H9 (cell line): ENCODE measurements at regions not wholly inside any gene's neighbourhood (a gene's known extent, or its start where the extent isn't known, plus 50 kb on each side); places are given as distances from the start of the nearest gene placed in this dataset.

Experiments used
- DNase-seq: peaks from one replicate; pipeline ENCODE4 v3.0.0-alpha.2; 2017
- H2AFZ ChIP-seq: one replicate; pipeline ENCODE4 v1.6.1; 2013; ENCODE audit warnings: mild to moderate bottlenecking, low read length, control low read depth, moderate library complexity
- H2AK5ac ChIP-seq: 2 replicates; pipeline ENCODE4 v1.6.1; 2013; ENCODE audit warnings: low read length, control low read depth, mixed read lengths; ENCODE audit not compliant: insufficient read length
- H2BK120ac ChIP-seq: one replicate; pipeline ENCODE4 v1.6.1; 2013; ENCODE audit warnings: low read depth, mild to moderate bottlenecking, low read length, control low read depth, inconsistent platforms; ENCODE audit not compliant: poor library complexity, severe bottlenecking
- H2BK12ac ChIP-seq: 2 replicates; pipeline ENCODE4 v1.6.1; 2013; ENCODE audit warnings: low read length, control low read depth, mixed read lengths, low read depth; ENCODE audit not compliant: insufficient read length
- H2BK15ac ChIP-seq: 2 replicates; pipeline ENCODE4 v1.6.1; 2013; ENCODE audit warnings: low read depth, low read length, control low read depth
- H2BK20ac ChIP-seq: one replicate; pipeline ENCODE4 v1.6.1; 2013; ENCODE audit warnings: low read depth, mild to moderate bottlenecking, low read length, control low read depth, inconsistent platforms; ENCODE audit not compliant: poor library complexity, severe bottlenecking
- H2BK5ac ChIP-seq: 2 replicates; pipeline ENCODE4 v1.6.1; 2013; ENCODE audit warnings: low read length, control low read depth, mixed read lengths; ENCODE audit not compliant: insufficient read length
- H3K14ac ChIP-seq: 2 replicates; pipeline ENCODE4 v1.6.1; 2013; ENCODE audit warnings: low read length, control low read depth; ENCODE audit not compliant: insufficient read depth
- H3K18ac ChIP-seq: 2 replicates; pipeline ENCODE4 v1.6.1; 2013; ENCODE audit warnings: low read depth, mild to moderate bottlenecking, mixed read lengths, low read length, control low read depth; ENCODE audit not compliant: insufficient read length
- H3K23ac ChIP-seq: 2 replicates; pipeline ENCODE4 v1.6.1; 2013; ENCODE audit warnings: low read length, control low read depth, mixed read lengths, low read depth; ENCODE audit not compliant: insufficient read length
- H3K23me2 ChIP-seq: 2 replicates; pipeline ENCODE4 v1.6.1; 2013; ENCODE audit warnings: low read depth, mild to moderate bottlenecking, mixed read lengths, low read length, control low read depth; ENCODE audit not compliant: insufficient read length, poor library complexity, severe bottlenecking
- H3K27ac ChIP-seq: 2 replicates; pipeline ENCODE4 v1.5.1; 2013; ENCODE audit warnings: low read length, control low read depth, mixed read lengths, low read depth; ENCODE audit not compliant: insufficient read length
- H3K27me3 ChIP-seq: 2 replicates; pipeline ENCODE4 v1.6.1; 2013; ENCODE audit warnings: low read length, control low read depth, inconsistent platforms; ENCODE audit not compliant: insufficient read depth
- H3K4ac ChIP-seq: 2 replicates; pipeline ENCODE4 v1.6.1; 2013; ENCODE audit warnings: low read depth, mild to moderate bottlenecking, control low read depth, inconsistent platforms, low read length, moderate library complexity
- H3K4me1 ChIP-seq: 2 replicates; pipeline ENCODE4 v1.6.1; 2013; ENCODE audit warnings: low read length, control low read depth, inconsistent platforms; ENCODE audit not compliant: insufficient read depth
- H3K4me2 ChIP-seq: 2 replicates; pipeline ENCODE4 v1.6.1; 2013; ENCODE audit warnings: low read length, control low read depth, mixed read lengths; ENCODE audit not compliant: insufficient read length, insufficient read depth
- H3K56ac ChIP-seq: 2 replicates; pipeline ENCODE4 v1.6.1; 2013; ENCODE audit warnings: low read depth, mild to moderate bottlenecking, mixed read lengths, low read length, control low read depth; ENCODE audit not compliant: insufficient read length
- H3K79me1 ChIP-seq: 2 replicates; pipeline ENCODE4 v1.6.1; 2013; ENCODE audit warnings: low read depth, mild to moderate bottlenecking, moderate library complexity, low read length, control low read depth, inconsistent platforms; ENCODE audit not compliant: insufficient read depth, poor library complexity, severe bottlenecking
- H3K79me2 ChIP-seq: 2 replicates; pipeline ENCODE4 v1.6.1; 2013; ENCODE audit warnings: low read length, control low read depth, inconsistent platforms; ENCODE audit not compliant: insufficient read depth
- H3K9ac ChIP-seq: 2 replicates; pipeline ENCODE4 v1.6.1; 2013; ENCODE audit warnings: low read length, control low read depth, mixed read lengths; ENCODE audit not compliant: insufficient read length; ENCODE audit errors: extremely low read depth
- H3K9me3 ChIP-seq: one replicate; pipeline ENCODE4 v1.6.1; 2013; ENCODE audit warnings: low read depth, low read length, inconsistent platforms; ENCODE audit not compliant: control insufficient read depth
- H3T11ph ChIP-seq: one replicate; pipeline ENCODE4 v1.6.1; 2013; ENCODE audit warnings: mild to moderate bottlenecking, low read length, control low read depth, inconsistent platforms
- H4K20me1 ChIP-seq: one replicate; pipeline ENCODE4 v1.6.1; 2013; ENCODE audit not compliant: control insufficient read depth, insufficient read length, insufficient read depth
- H4K5ac ChIP-seq: 2 replicates; pipeline ENCODE4 v1.6.1; 2013; ENCODE audit warnings: low read depth, mild to moderate bottlenecking, mixed read lengths, low read length, control low read depth; ENCODE audit not compliant: insufficient read length
- H4K8ac ChIP-seq: replicated peaks from 2 replicates; pipeline ENCODE4 v1.6.1; 2013; ENCODE audit warnings: low read length, control low read depth, mixed read lengths, low read depth; ENCODE audit not compliant: insufficient read length
- H4K91ac ChIP-seq: 2 replicates; pipeline ENCODE4 v1.6.1; 2013; ENCODE audit warnings: low read depth, mild to moderate bottlenecking, moderate library complexity, mixed read lengths, low read length, control low read depth; ENCODE audit not compliant: insufficient read length
- H3K27ac Mint-ChIP-seq, 3 experiments: 2 replicates in 2 of 3; 3 replicates in 1 of 3; pipeline ENCODE4 v1.8.0; 2020 to 2021; ENCODE audit warnings: mixed read lengths in 3 of 3, mild to moderate bottlenecking in 1 of 3, moderate library complexity in 1 of 3
- H3K27me3 Mint-ChIP-seq: 2 replicates; pipeline ENCODE4 v1.8.0; 2021; ENCODE audit warnings: low read depth, mild to moderate bottlenecking, moderate library complexity, mixed read lengths
- H3K36me3 Mint-ChIP-seq, 3 experiments: 2 replicates in 2 of 3; 3 replicates in 1 of 3; pipeline ENCODE4 v1.8.0; 2020 to 2021; ENCODE audit warnings: low read depth in 3 of 3, mixed read lengths in 3 of 3; ENCODE audit not compliant: insufficient read depth in 1 of 3
- H3K4me1 Mint-ChIP-seq, 2 experiments: 2 replicates each; pipeline ENCODE4 v1.8.0; 2020; ENCODE audit warnings: mixed read lengths in 2 of 2
- H3K4me3 Mint-ChIP-seq, 2 experiments: 2 replicates in 1 of 2; 3 replicates in 1 of 2; pipeline ENCODE4 v1.8.0; 2020 to 2021; ENCODE audit warnings: mild to moderate bottlenecking in 2 of 2, mixed read lengths in 2 of 2, moderate library complexity in 1 of 2
- H3K9me3 Mint-ChIP-seq, 2 experiments: 2 replicates in 1 of 2; 3 replicates in 1 of 2; pipeline ENCODE4 v1.8.0; 2020; ENCODE audit warnings: mild to moderate bottlenecking in 2 of 2, mixed read lengths in 2 of 2, moderate library complexity in 1 of 2
- CTCF ChIP-seq: fragments of 200-600 bp; sonication (generic); conservative IDR thresholded peaks from 3 replicates; pipeline ENCODE4 v1.8.0; 2021; ENCODE audit warnings: antibody characterized with exemption, mild to moderate bottlenecking
- WGBS: extraction: QIAGEN DNeasy Blood & Tissue Kit; methylation state at CpG from one replicate; pipeline ENCODE4 v1.1.7; 2013; ENCODE audit warnings: missing lambda C conversion rate, low lambda C conversion rate, mixed read lengths; ENCODE audit not compliant: insufficient read length; ENCODE audit errors: extremely low coverage; 5-methylcytosine and 5-hydroxymethylcytosine counted together

- Histone ChIP-seq H3K27me3 (no peaks in the 10 kb centered on the region), H2BK12ac (no peak overlapping the region), H2BK120ac (no peak overlapping the region), H4K8ac (no peak overlapping the region), H3K23ac (no peak overlapping the region), H3K4me2 (no peak overlapping the region), H3K4ac (no peak overlapping the region), H3K79me1 (no peaks in the 10 kb centered on the region), H3K27ac (no peak overlapping the region), H2BK5ac (no peak overlapping the region), H4K5ac (no peak overlapping the region), H3K4me1 (no peaks in the 10 kb centered on the region), H3T11ph (no peak overlapping the region), H3K9me3 (no peaks in the 10 kb centered on the region), H4K91ac (no peak overlapping the region), H2AK5ac (no peak overlapping the region), H4K20me1 (no peaks in the 10 kb centered on the region), H3K23me2 (no peaks in the 10 kb centered on the region), H3K14ac (no peak overlapping the region), H3K9ac (no peak overlapping the region), H2AFZ (no peak overlapping the region), H2BK15ac (no peak overlapping the region), H2BK20ac (no peak overlapping the region), H3K79me2 (no peaks in the 10 kb centered on the region), H3K18ac (no peak overlapping the region), H3K56ac (no peak overlapping the region)
- Mint-ChIP-seq H3K4me1 (peaks cover 13% of the 10 kb centered on the region in 2 experiments), H3K27ac (no peak overlapping the region), H3K9me3 (peaks cover 0 to 2% of the 10 kb centered on the region in 2 experiments; a peak in 2 of 5 replicates), H3K4me3 (no peak overlapping the region), H3K27me3 (no peaks in the 10 kb centered on the region), H3K36me3 (peaks cover 0 to 2% (median 0%) of the 10 kb centered on the region in 3 experiments; a peak in 2 of 7 replicates)
- no CpG with 5 or more reads among the region's 2 CpGs for WGBS
- no peak for DNase-seq
- TF ChIP-seq CTCF, result no peak
These were observed 804.4 kb upstream of the RAB6C start for GRCh38 chr2:129175051-129175450.
